GM18873 (cell line): ENCODE measurements at regions not wholly inside any gene's neighbourhood (a gene's known extent, or its start where the extent isn't known, plus 50 kb on each side); places are given as distances from the start of the nearest gene placed in this dataset.

Experiments
- ATAC-seq: cut with Tn5 transposase; IDR thresholded peaks from one replicate; pipeline ENCODE4 v1.9.1; 2021; ENCODE audit warnings: mild to moderate bottlenecking, moderate library complexity, moderate number of reproducible peaks; ENCODE audit not compliant: unreplicated experiment, low FRiP score

- ATAC-seq = no peak
Measured at GRCh38 chr4:178333355-178333754, 891.1 kb upstream of the AGA start.

GRCh38 chr4:178339769-178340168, 897.5 kb upstream of the AGA start:
- ATAC-seq = no peak

GRCh38 chr4:178340468-178340867, 898.2 kb upstream of the AGA start:
- no peak for ATAC-seq

- ATAC-seq = no peak
Measured at GRCh38 chr4:178344096-178344495, 901.9 kb upstream of the AGA start.

- ATAC-seq = no peak
Measured at GRCh38 chr4:178347111-178347510, 904.9 kb upstream of the AGA start.

- ATAC-seq = no peak
Measured at GRCh38 chr4:178349601-178350000, 907.4 kb upstream of the AGA start.

GRCh38 chr4:178351185-178351584, 908.9 kb upstream of the AGA start:
- ATAC-seq = no peak

GRCh38 chr4:178356725-178357124, 914.5 kb upstream of the AGA start:
- no peak for ATAC-seq

GRCh38 chr4:178385481-178385880, 943.2 kb upstream of the AGA start:
- no peak for ATAC-seq

- ATAC-seq = no peak
Measured at GRCh38 chr4:178387756-178388155, 945.5 kb upstream of the AGA start.

- no peak for ATAC-seq
Measured at GRCh38 chr4:178395798-178396197, 953.6 kb upstream of the AGA start.

GRCh38 chr4:178412455-178412854, 970.2 kb upstream of the AGA start:
- ATAC-seq = no peak

GRCh38 chr4:178414042-178414441, 971.8 kb upstream of the AGA start:
- no peak for ATAC-seq

- no peak for ATAC-seq
Measured at GRCh38 chr4:178414881-178415446, 972.7 kb upstream of the AGA start.

GRCh38 chr4:178415925-178416324, 973.7 kb upstream of the AGA start:
- ATAC-seq = no peak

- no peak for ATAC-seq
Measured at GRCh38 chr4:178423366-178423765, 981.1 kb upstream of the AGA start.

GRCh38 chr4:178426871-178427270, 984.6 kb upstream of the AGA start:
- no peak for ATAC-seq

- no peak for ATAC-seq
Measured at GRCh38 chr4:178427663-178428062, 985.4 kb upstream of the AGA start.

- ATAC-seq = no peak
Measured at GRCh38 chr4:178448372-178449035, 1006.3 kb upstream of the AGA start.

GRCh38 chr4:178450614-178451013, 1008.4 kb upstream of the AGA start:
- ATAC-seq = no peak

GRCh38 chr4:178453057-178453456, 1010.8 kb upstream of the AGA start:
- no peak for ATAC-seq

- ATAC-seq = no peak
Measured at GRCh38 chr4:178457286-178457685, 1015.0 kb upstream of the AGA start.

GRCh38 chr4:178462710-178463109, 1020.5 kb upstream of the AGA start:
- no peak for ATAC-seq
